Osteocyte (in vitro differentiated cells): ENCODE measurements at regions not wholly inside any gene's neighbourhood (a gene's known extent, or its start where the extent isn't known, plus 50 kb on each side); places are given as distances from the start of the nearest gene placed in this dataset.

ENCODE experiments used
- DNase-seq: peaks from one replicate; pipeline ENCODE4 v3.0.0; 2021; ENCODE audit warnings: mixed read lengths; ENCODE audit not compliant: unreplicated experiment; ENCODE audit errors: extremely low spot score
- H3K27ac Mint-ChIP-seq: one replicate; pipeline ENCODE4 v1.8.0; 2021; ENCODE audit warnings: mild to moderate bottlenecking, mixed read lengths; ENCODE audit not compliant: unreplicated experiment
- H3K27me3 Mint-ChIP-seq: one replicate; pipeline ENCODE4 v1.8.0; 2021; ENCODE audit warnings: mixed read lengths; ENCODE audit not compliant: unreplicated experiment
- H3K36me3 Mint-ChIP-seq: one replicate; pipeline ENCODE4 v1.8.0; 2021; ENCODE audit warnings: mixed read lengths; ENCODE audit not compliant: unreplicated experiment
- H3K4me1 Mint-ChIP-seq: one replicate; pipeline ENCODE4 v1.8.0; 2021; ENCODE audit warnings: mixed read lengths; ENCODE audit not compliant: unreplicated experiment
- H3K4me3 Mint-ChIP-seq: one replicate; pipeline ENCODE4 v1.8.0; 2021; ENCODE audit warnings: mild to moderate bottlenecking, moderate library complexity, mixed read lengths; ENCODE audit not compliant: unreplicated experiment
- H3K9me3 Mint-ChIP-seq: one replicate; pipeline ENCODE4 v1.8.0; 2021; ENCODE audit warnings: mixed read lengths; ENCODE audit not compliant: unreplicated experiment
- TF ChIP-seq, protein P1 (sequence below): fragments of 200-600 bp; sonication (generic); IDR thresholded peaks from 2 replicates; pipeline ENCODE4 v1.5.0; 2021; ENCODE audit warnings: antibody characterized with exemption, mild to moderate bottlenecking, moderate library complexity

DNA sequence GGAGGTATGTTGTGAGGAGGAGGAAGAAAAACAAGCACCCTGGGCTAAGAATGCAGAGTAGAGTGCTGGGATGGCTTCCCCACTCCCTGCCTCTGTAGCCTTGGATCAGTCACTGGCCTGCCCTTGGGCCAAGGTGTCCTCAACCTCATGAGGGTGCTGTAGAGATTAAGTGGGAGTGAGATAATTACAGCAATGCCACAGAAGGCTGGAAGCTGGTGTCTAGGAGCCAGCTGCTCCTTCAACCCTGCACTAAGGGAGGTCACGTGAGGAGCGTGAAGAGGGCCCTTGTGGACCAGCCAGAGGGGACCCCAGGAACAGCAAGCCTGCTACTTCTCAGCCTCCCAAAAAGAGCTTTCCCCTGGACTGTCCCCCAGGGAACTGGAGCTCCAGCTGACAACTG, 95.2 kb downstream of the TTC32 start:
- peaks cover 2% of the 10 kb centered on the region for H3K36me3 Mint-ChIP-seq
- peaks cover 53% of the 10 kb centered on the region for H3K4me1 Mint-ChIP-seq
- H3K27me3 Mint-ChIP-seq = no peaks in the 10 kb centered on the region
- H3K9me3 Mint-ChIP-seq = no peaks in the 10 kb centered on the region
- TF ChIP-seq, protein P1, sequence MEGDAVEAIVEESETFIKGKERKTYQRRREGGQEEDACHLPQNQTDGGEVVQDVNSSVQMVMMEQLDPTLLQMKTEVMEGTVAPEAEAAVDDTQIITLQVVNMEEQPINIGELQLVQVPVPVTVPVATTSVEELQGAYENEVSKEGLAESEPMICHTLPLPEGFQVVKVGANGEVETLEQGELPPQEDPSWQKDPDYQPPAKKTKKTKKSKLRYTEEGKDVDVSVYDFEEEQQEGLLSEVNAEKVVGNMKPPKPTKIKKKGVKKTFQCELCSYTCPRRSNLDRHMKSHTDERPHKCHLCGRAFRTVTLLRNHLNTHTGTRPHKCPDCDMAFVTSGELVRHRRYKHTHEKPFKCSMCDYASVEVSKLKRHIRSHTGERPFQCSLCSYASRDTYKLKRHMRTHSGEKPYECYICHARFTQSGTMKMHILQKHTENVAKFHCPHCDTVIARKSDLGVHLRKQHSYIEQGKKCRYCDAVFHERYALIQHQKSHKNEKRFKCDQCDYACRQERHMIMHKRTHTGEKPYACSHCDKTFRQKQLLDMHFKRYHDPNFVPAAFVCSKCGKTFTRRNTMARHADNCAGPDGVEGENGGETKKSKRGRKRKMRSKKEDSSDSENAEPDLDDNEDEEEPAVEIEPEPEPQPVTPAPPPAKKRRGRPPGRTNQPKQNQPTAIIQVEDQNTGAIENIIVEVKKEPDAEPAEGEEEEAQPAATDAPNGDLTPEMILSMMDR = no peak
- peak overlapping the region; percentile 11 for H3K27ac Mint-ChIP-seq
- no peak overlapping the region for H3K4me3 Mint-ChIP-seq
- DNase-seq = no peak

GRCh38 chr2:19806131-19806530, 95.7 kb downstream of the TTC32 start:
- Mint-ChIP-seq H3K9me3 (no peaks in the 10 kb centered on the region), H3K27me3 (no peaks in the 10 kb centered on the region), H3K36me3 (peaks cover 2% of the 10 kb centered on the region), H3K4me3 (no peak overlapping the region), H3K4me1 (peaks cover 55% of the 10 kb centered on the region), H3K27ac (peak overlapping the region; percentile 11)
- TF ChIP-seq, protein P1 = no peak
- DNase-seq = no peak

DNA sequence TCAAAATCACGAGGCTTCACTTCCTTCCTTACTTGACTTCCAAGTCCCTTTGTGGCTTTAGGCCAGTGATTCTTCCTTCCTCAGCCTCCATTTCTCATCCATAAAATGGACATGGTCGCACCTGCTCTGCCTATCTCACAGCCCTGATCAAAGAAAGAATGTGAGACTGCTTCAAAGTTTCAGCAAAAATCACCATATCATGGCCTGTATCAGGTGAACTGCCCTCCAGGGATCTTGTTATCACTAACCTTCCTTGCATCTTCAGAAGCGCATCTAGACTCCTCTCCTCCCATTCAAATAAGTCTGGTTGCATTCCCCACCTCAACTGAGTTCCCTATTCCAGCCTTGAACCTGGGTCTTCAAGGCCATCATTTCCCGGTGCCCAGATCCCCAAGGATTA, 96.5 kb downstream of the TTC32 start:
- no peaks in the 10 kb centered on the region for H3K9me3 Mint-ChIP-seq
- TF ChIP-seq, protein P1 = no peak
- peaks cover 2% of the 10 kb centered on the region for H3K36me3 Mint-ChIP-seq
- no peak for DNase-seq
- peaks cover 62% of the 10 kb centered on the region for H3K4me1 Mint-ChIP-seq
- H3K27ac Mint-ChIP-seq = no peak overlapping the region
- no peaks in the 10 kb centered on the region for H3K27me3 Mint-ChIP-seq
- H3K4me3 Mint-ChIP-seq = no peak overlapping the region

GRCh38 chr2:19804639-19805260, 97.0 kb downstream of the TTC32 start:
- H3K27ac Mint-ChIP-seq = no peak overlapping the region
- H3K36me3 Mint-ChIP-seq = peaks cover 2% of the 10 kb centered on the region
- H3K9me3 Mint-ChIP-seq = no peaks in the 10 kb centered on the region
- H3K4me1 Mint-ChIP-seq = peaks cover 64% of the 10 kb centered on the region
- H3K4me3 Mint-ChIP-seq = no peak overlapping the region
- TF ChIP-seq, protein P1 = no peak
- DNase-seq = no peak
- H3K27me3 Mint-ChIP-seq = no peaks in the 10 kb centered on the region

DNA sequence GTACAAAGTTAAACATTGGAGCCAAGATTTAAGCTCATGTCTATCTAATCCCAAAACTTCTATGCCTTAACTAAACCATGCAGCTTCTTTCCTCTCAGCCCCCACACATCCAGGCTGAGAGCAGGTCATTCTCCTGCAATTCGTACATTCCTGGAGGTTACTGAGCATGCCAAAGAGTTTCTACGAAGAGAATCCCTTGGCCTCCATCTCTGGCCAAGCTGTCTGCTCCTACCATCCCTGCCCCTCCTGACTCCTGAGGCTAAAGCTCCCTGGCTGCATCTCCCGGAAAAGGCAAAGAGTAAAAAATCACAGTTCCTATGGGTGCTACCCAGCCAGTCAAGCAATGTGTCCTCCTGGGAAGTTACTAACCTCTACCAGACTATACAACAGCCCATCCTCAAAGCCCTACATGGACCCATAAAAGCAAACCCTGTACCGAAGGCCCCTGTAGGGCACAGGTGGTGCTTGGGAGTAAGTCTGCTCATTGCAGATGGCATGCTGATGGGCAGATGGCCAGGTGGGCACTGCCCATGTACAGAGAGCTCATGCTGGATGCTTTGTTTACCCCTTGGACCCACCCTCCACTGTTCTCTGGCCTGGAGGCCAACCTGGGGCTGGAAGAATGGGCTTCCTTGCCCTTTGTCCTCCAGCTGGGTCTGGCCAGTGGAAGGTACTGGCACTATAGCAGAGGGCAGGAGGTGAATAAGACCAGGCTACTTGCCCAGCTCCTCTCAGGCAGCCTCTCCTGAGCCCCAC, 99.5 kb downstream of the TTC32 start:
- Mint-ChIP-seq H3K36me3 (peaks cover 2% of the 10 kb centered on the region), H3K4me1 (peaks cover 55% of the 10 kb centered on the region), H3K4me3 (no peak overlapping the region), H3K9me3 (no peaks in the 10 kb centered on the region), H3K27ac (peak overlapping the region; percentile 71), H3K27me3 (no peaks in the 10 kb centered on the region)
- DNase-seq = no peak
- TF ChIP-seq, protein P1 = no peak
